Tibial artery (tissue), 4 donors: ENCODE measurements at regions not wholly inside any gene's neighbourhood (a gene's known extent, or its start where the extent isn't known, plus 50 kb on each side); places are given as distances from the start of the nearest gene placed in this dataset.

Experiments used
- DNase-seq, 2 donors: peaks; one replicate each; pipeline ENCODE4 v3.0.0-alpha.2; 2019
- H3K27ac ChIP-seq, 2 donors: fragments of 200-600 bp; sonication (generic) in 1 of 2; 1 replicate in 1 of 2; 2 replicates in 1 of 2; pipeline ENCODE4 v1.5.1; 2018 to 2019; ENCODE audit warnings: mild to moderate bottlenecking in 1 of 2
- H3K27me3 ChIP-seq, 2 donors: fragments of 200-600 bp; sonication (generic) in 1 of 2; one replicate each; pipeline versions ENCODE4 v1.5.1 to v1.6.0; 2016 to 2019
- H3K36me3 ChIP-seq, 3 donors: fragments of 200-600 bp; sonication (generic) in 2 of 3; one replicate each; pipeline ENCODE4 v1.5.1; 2016 to 2019; ENCODE audit warnings: mild to moderate bottlenecking in 2 of 3
- H3K4me1 ChIP-seq, 4 donors: fragments of 200-600 bp; sonication (generic) in 2 of 4; 1 replicate in 3 of 4; 2 replicates in 1 of 4; pipeline ENCODE4 v1.5.1; 2016 to 2019
- H3K4me3 ChIP-seq, 2 donors: fragments of 200-600 bp; sonication (generic) in 1 of 2; 1 replicate in 1 of 2; 2 replicates in 1 of 2; pipeline ENCODE4 v1.5.1; 2018 to 2019; ENCODE audit warnings: mild to moderate bottlenecking in 2 of 2
- H3K9me3 ChIP-seq, 3 donors: fragments of 200-600 bp; sonication (generic) in 1 of 3; one replicate each; pipeline ENCODE4 v1.5.1; 2016 to 2019
- CTCF ChIP-seq, 2 experiments: fragments of 200-600 bp in 1 of 2; fragments of 450-650 bp in 1 of 2; IDR thresholded peaks; one replicate each; pipeline ENCODE4 v1.5.1; 2017 to 2019; ENCODE audit warnings: antibody characterized with exemption in 2 of 2, mild to moderate bottlenecking in 1 of 2, moderate library complexity in 1 of 2
- intact Hi-C: fragments of 100-400 bp; cut with DNase I; formaldehyde crosslinking; loops from one replicate; pipeline ENCODE4 v1.15.0; 2023; ENCODE audit warnings: low total_unique reads

- no peak for TF ChIP-seq CTCF (IDR thresholded peaks at IDR 0.05)
- H3K4me1 ChIP-seq: peaks cover 0 to 4% (median 0%) of the 10 kb centered on the region in 4 donors
- H3K9me3 ChIP-seq: no peaks in the 10 kb centered on the region
- no peak overlapping the region for H3K4me3 ChIP-seq
- intact Hi-C loops: no loop called here
- no peak overlapping the region for H3K27ac ChIP-seq
- no peaks in the 10 kb centered on the region for H3K27me3 ChIP-seq
- DNase-seq: no peak
- no peaks in the 10 kb centered on the region for H3K36me3 ChIP-seq
These were observed 166.8 kb upstream of the FMN2 start for GRCh38 chr1:239924741-239925350.

- intact Hi-C loops: no loop called here
- Histone ChIP-seq H3K4me1 (peaks cover 0 to 4% (median 0%) of the 10 kb centered on the region in 4 donors), H3K36me3 (no peaks in the 10 kb centered on the region), H3K27me3 (no peaks in the 10 kb centered on the region), H3K4me3 (no peak overlapping the region), H3K27ac (no peak overlapping the region), H3K9me3 (no peaks in the 10 kb centered on the region)
- DNase-seq: no peak
- no peak for TF ChIP-seq CTCF (IDR thresholded peaks at IDR 0.05)
These were observed 165.5 kb upstream of the FMN2 start for GRCh38 chr1:239926184-239926583.

- no peak overlapping the region for H3K27ac ChIP-seq
- intact Hi-C loops: no loop called here
- H3K27me3 ChIP-seq: no peaks in the 10 kb centered on the region
- DNase-seq: no peak
- no peaks in the 10 kb centered on the region for H3K36me3 ChIP-seq
- no peaks in the 10 kb centered on the region for H3K9me3 ChIP-seq
- H3K4me3 ChIP-seq: no peak overlapping the region
- H3K4me1 ChIP-seq: peaks cover 0 to 4% (median 0%) of the 10 kb centered on the region in 4 donors
- no peak for TF ChIP-seq CTCF (IDR thresholded peaks at IDR 0.05)
These were observed 162.4 kb upstream of the FMN2 start for GRCh38 chr1:239929317-239929716.

GRCh38 chr1:239930686-239931262, 160.9 kb upstream of the FMN2 start:
- intact Hi-C loops: no loop called here

GRCh38 chr1:239931341-239931740, 160.3 kb upstream of the FMN2 start:
- no peak overlapping the region for H3K27ac ChIP-seq
- TF ChIP-seq CTCF (IDR thresholded peaks at IDR 0.05): no peak
- no peaks in the 10 kb centered on the region for H3K27me3 ChIP-seq
- no peaks in the 10 kb centered on the region for H3K9me3 ChIP-seq
- peaks cover 0 to 4% (median 0%) of the 10 kb centered on the region in 4 donors for H3K4me1 ChIP-seq
- intact Hi-C loops: no loop called here
- H3K36me3 ChIP-seq: no peaks in the 10 kb centered on the region
- H3K4me3 ChIP-seq: no peak overlapping the region
- no peak for DNase-seq

More at GRCh38 chr1:239930686-239931262, 160.9 kb upstream of the FMN2 start:
- Histone ChIP-seq H3K9me3 (no peaks in the 10 kb centered on the region), H3K4me3 (no peak overlapping the region), H3K4me1 (peaks cover 0 to 4% (median 0%) of the 10 kb centered on the region in 4 donors), H3K36me3 (no peaks in the 10 kb centered on the region), H3K27me3 (no peaks in the 10 kb centered on the region), H3K27ac (no peak overlapping the region)
- no peak for TF ChIP-seq CTCF (IDR thresholded peaks at IDR 0.05)
- no peak for DNase-seq
